ENCODE measurements at regions not wholly inside any gene's neighbourhood (a gene's known extent, or its start where the extent isn't known, plus 50 kb on each side); places are given as distances from the start of the nearest gene placed in this dataset.

GRCh38 chr13:105788530-105788929 lies 746.9 kb downstream of the EFNB2 start:
- no peak for DNase-seq (ENCODE audit: low spot score)

GRCh38 chr13:105787632-105788031 lies 747.8 kb downstream of the EFNB2 start:
- no peak for DNase-seq (ENCODE audit: low spot score)

- DNase-seq (ENCODE audit: low spot score), result no peak
Observed at GRCh38 chr13:105785436-105785835, 750.0 kb downstream of the EFNB2 start.

- DNase-seq (ENCODE audit: low spot score), result no peak
Observed at GRCh38 chr13:105783261-105783660, 752.2 kb downstream of the EFNB2 start.

GRCh38 chr13:105778196-105778595 lies 757.3 kb downstream of the EFNB2 start:
- no peak for DNase-seq (ENCODE audit: low spot score)

- no peak for DNase-seq (ENCODE audit: low spot score)
Observed at GRCh38 chr13:105774739-105775460, 760.6 kb downstream of the EFNB2 start.

- no peak for DNase-seq (ENCODE audit: low spot score)
Observed at GRCh38 chr13:105773863-105774538, 761.5 kb downstream of the EFNB2 start.

GRCh38 chr13:105773241-105773640 lies 762.2 kb downstream of the EFNB2 start:
- no peak for DNase-seq (ENCODE audit: low spot score)

- no peak for DNase-seq (ENCODE audit: low spot score)
Observed at GRCh38 chr13:105764486-105764885, 771.0 kb downstream of the EFNB2 start.

GRCh38 chr13:105763851-105764250 lies 771.6 kb downstream of the EFNB2 start:
- DNase-seq (ENCODE audit: low spot score), result no peak

GRCh38 chr13:105762096-105762495 lies 773.4 kb downstream of the EFNB2 start:
- DNase-seq (ENCODE audit: low spot score), result peak; percentile 2

- no peak for DNase-seq (ENCODE audit: low spot score)
Observed at GRCh38 chr13:105758918-105759860, 776.3 kb downstream of the EFNB2 start.

GRCh38 chr13:105740739-105741138 lies 794.7 kb downstream of the EFNB2 start:
- no peak for DNase-seq (ENCODE audit: low spot score)

- no peak for DNase-seq (ENCODE audit: low spot score)
Observed at GRCh38 chr13:105737688-105738087, 797.8 kb downstream of the EFNB2 start.

- no peak for DNase-seq (ENCODE audit: low spot score)
Observed at GRCh38 chr13:105735281-105735680, 800.2 kb downstream of the EFNB2 start.

- no peak for DNase-seq (ENCODE audit: low spot score)
Observed at GRCh38 chr13:105732806-105733529, 802.5 kb downstream of the EFNB2 start.

GRCh38 chr13:105725887-105726286 lies 809.6 kb downstream of the EFNB2 start:
- no peak for DNase-seq (ENCODE audit: low spot score)

- DNase-seq (ENCODE audit: low spot score), result no peak
Observed at GRCh38 chr13:105721016-105721415, 814.4 kb downstream of the EFNB2 start.

GRCh38 chr13:105719859-105720258 lies 815.6 kb downstream of the EFNB2 start:
- DNase-seq (ENCODE audit: low spot score), result no peak

GRCh38 chr13:105709181-105709580 lies 826.3 kb downstream of the EFNB2 start:
- no peak for DNase-seq (ENCODE audit: low spot score)

- no peak for DNase-seq (ENCODE audit: low spot score)
Observed at GRCh38 chr13:105703843-105704242, 831.6 kb downstream of the EFNB2 start.

- no peak for DNase-seq (ENCODE audit: low spot score)
Observed at GRCh38 chr13:105702441-105702840, 833.0 kb downstream of the EFNB2 start.

All from cerebellar cortex (tissue), 1 donor.